AG04450 (cell line): ENCODE measurements at regions not wholly inside any gene's neighbourhood (a gene's known extent, or its start where the extent isn't known, plus 50 kb on each side); places are given as distances from the start of the nearest gene placed in this dataset.

Experiments used
- CTCF ChIA-PET: fragments of 300-600, 350-600 bp; formaldehyde crosslinking; extraction: SDS; loops from one replicate; lab custom pipeline; 2022; ENCODE audit warnings: antibody characterized with exemption, inconsistent platforms; lab: Charles Lee
- POLR2A ChIA-PET: fragments of 350-600 bp; formaldehyde crosslinking; extraction: SDS; loops from one replicate; lab custom pipeline; 2021; ENCODE audit warnings: antibody characterized with exemption, inconsistent platforms; lab: Yijun Ruan, JAX
- DNase-seq: peaks from one replicate; pipeline ENCODE4 v3.0.0-alpha.2; 2011; ENCODE audit warnings: low read depth, low spot score
- H3K27ac ChIP-seq: one replicate; pipeline ENCODE4 v1.5.1; 2012; ENCODE audit warnings: low read depth, low read length, control low read depth
- H3K27me3 ChIP-seq: one replicate; pipeline ENCODE4 v1.6.0; 2012; ENCODE audit warnings: low read length; ENCODE audit not compliant: control insufficient read depth, insufficient read depth
- H3K4me3 ChIP-seq: 2 replicates; pipeline ENCODE4 v1.5.1; 2011; ENCODE audit warnings: mild to moderate bottlenecking, low read depth, low read length, control low read depth
- H3K9me3 ChIP-seq: 2 replicates; pipeline ENCODE4 v1.5.1; 2012; ENCODE audit warnings: low read length; ENCODE audit not compliant: control insufficient read depth, insufficient read depth
- CTCF ChIP-seq: IDR thresholded peaks from 2 replicates; pipeline ENCODE4 v1.5.1; 2011; ENCODE audit warnings: low read depth, low read length, control low read depth, inconsistent platforms

- DNase-seq = no peak
- Histone ChIP-seq H3K9me3 (no peaks in the 10 kb centered on the region), H3K27ac (no peak overlapping the region), H3K27me3 (no peaks in the 10 kb centered on the region), H3K4me3 (no peak overlapping the region)
- ChIA-PET CTCF (no interaction called here), POLR2A (no interaction called here)
- TF ChIP-seq CTCF = no peak
Observed at GRCh38 chr10:33388382-33388781, 53.9 kb upstream of the NRP1 start.

- Histone ChIP-seq H3K27ac (no peak overlapping the region), H3K27me3 (no peaks in the 10 kb centered on the region), H3K4me3 (no peak overlapping the region), H3K9me3 (no peaks in the 10 kb centered on the region)
- no peak for TF ChIP-seq CTCF
- no peak for DNase-seq
- ChIA-PET POLR2A (no interaction called here), CTCF (no interaction called here)
Observed at GRCh38 chr10:33387720-33388119, 53.3 kb upstream of the NRP1 start.

GRCh38 chr10:33386926-33387325, 52.5 kb upstream of the NRP1 start:
- H3K27ac ChIP-seq = no peak overlapping the region
- DNase-seq = no peak
- no peak for TF ChIP-seq CTCF
- H3K9me3 ChIP-seq = no peaks in the 10 kb centered on the region
- POLR2A ChIA-PET = interaction anchor here (0.6 kb wide), 1 partner anchor 37 kb away, joined by 3 read pairs; no protein-coding TSS in a partner anchor
- no peak overlapping the region for H3K4me3 ChIP-seq
- H3K27me3 ChIP-seq = no peaks in the 10 kb centered on the region
- CTCF ChIA-PET = interaction anchor here (0.6 kb wide), 2 partner anchors 12 to 320 kb away, joined by 3 read pairs; no protein-coding TSS in a partner anchor

GRCh38 chr10:33385686-33386085, 51.2 kb upstream of the NRP1 start:
- CTCF ChIA-PET = no interaction called here
- Histone ChIP-seq H3K27me3 (no peaks in the 10 kb centered on the region), H3K27ac (no peak overlapping the region), H3K4me3 (no peak overlapping the region), H3K9me3 (no peaks in the 10 kb centered on the region)
- no peak for TF ChIP-seq CTCF
- no peak for DNase-seq
- POLR2A ChIA-PET = no interaction called here

GRCh38 chr10:33385015-33385414, 50.5 kb upstream of the NRP1 start:
- Histone ChIP-seq H3K4me3 (no peak overlapping the region), H3K9me3 (no peaks in the 10 kb centered on the region), H3K27ac (no peak overlapping the region), H3K27me3 (no peaks in the 10 kb centered on the region)
- CTCF ChIA-PET = no interaction called here
- TF ChIP-seq CTCF = no peak
- POLR2A ChIA-PET = no interaction called here
- DNase-seq = no peak
